ENCODE measurements at regions not wholly inside any gene's neighbourhood (a gene's known extent, or its start where the extent isn't known, plus 50 kb on each side); places are given as distances from the start of the nearest gene placed in this dataset.

GRCh38 chr2:176405477-176405876 lies 136.2 kb downstream of the MTX2 start:
- no peaks in the 10 kb centered on the region for H3K9me3 ChIP-seq (ENCODE audit: control insufficient read depth, low read length)
- no peak overlapping the region for H3K18ac ChIP-seq (ENCODE audit: low read depth in 1 of 2, low read length in 2 of 2)
- H3K14ac ChIP-seq (ENCODE audit: low read length in 2 of 2) = no peak overlapping the region
- H2BK12ac ChIP-seq (ENCODE audit: low read length in 2 of 2) = no peak overlapping the region
- H2AK5ac ChIP-seq (ENCODE audit: low read length, severe bottlenecking) = no peak overlapping the region
- no peaks in the 10 kb centered on the region for H3K79me1 ChIP-seq (replicated peaks; ENCODE audit: low read length, poor library complexity, severe bottlenecking)
- WGBS = no CpG with 5 or more reads among the region's 4 CpGs
- no peaks in the 10 kb centered on the region for H3K36me3 ChIP-seq (ENCODE audit: control insufficient read depth in 1 of 2, insufficient read depth in 2 of 2, low read depth in 1 of 2, low read length in 2 of 2)
- no peak overlapping the region for H2BK5ac ChIP-seq (ENCODE audit: low read depth, low read length, poor library complexity, severe bottlenecking)
- no peak overlapping the region for H4K8ac ChIP-seq (ENCODE audit: low read length)
- H4K91ac ChIP-seq (ENCODE audit: low read length) = no peak overlapping the region
- no peak for DNase-seq
- no peak overlapping the region for H3K4me3 ChIP-seq (ENCODE audit: insufficient read depth in 1 of 2, low read depth in 1 of 2, low read length in 2 of 2)
- H3K9ac ChIP-seq (ENCODE audit: low read length) = no peak overlapping the region
- H3K4ac ChIP-seq (ENCODE audit: low read depth in 1 of 2, low read length in 2 of 2) = no peak overlapping the region
- no peak overlapping the region for H3K4me2 ChIP-seq (ENCODE audit: low read length, poor library complexity, severe bottlenecking)
- H3K27ac ChIP-seq (ENCODE audit: low read length, poor library complexity, severe bottlenecking) = no peak overlapping the region
- H3K4me1 ChIP-seq (ENCODE audit: control insufficient read depth, insufficient read depth, low read depth, low read length) = no peaks in the 10 kb centered on the region
- no peak overlapping the region for H3K23ac ChIP-seq (ENCODE audit: low read length in 2 of 2)
- no peak overlapping the region for H2BK15ac ChIP-seq (ENCODE audit: low read depth, poor library complexity, severe bottlenecking)
- no peaks in the 10 kb centered on the region for H3K27me3 ChIP-seq (ENCODE audit: control insufficient read depth in 1 of 2, insufficient read depth in 1 of 2, low read length in 2 of 2)
- no peak overlapping the region for H2BK120ac ChIP-seq (ENCODE audit: low read depth, low read length)
- no peak overlapping the region for H2AFZ ChIP-seq (ENCODE audit: low read depth, low read length)

GRCh38 chr2:176407706-176408105 lies 138.5 kb downstream of the MTX2 start:
- no peak overlapping the region for H3K14ac ChIP-seq (ENCODE audit: low read length in 2 of 2)
- no peaks in the 10 kb centered on the region for H3K27me3 ChIP-seq (ENCODE audit: control insufficient read depth in 1 of 2, insufficient read depth in 1 of 2, low read length in 2 of 2)
- H3K79me1 ChIP-seq (replicated peaks; ENCODE audit: low read length, poor library complexity, severe bottlenecking) = no peaks in the 10 kb centered on the region
- H2AFZ ChIP-seq (ENCODE audit: low read depth, low read length) = no peak overlapping the region
- no peak overlapping the region for H2BK12ac ChIP-seq (ENCODE audit: low read length in 2 of 2)
- H2BK120ac ChIP-seq (ENCODE audit: low read depth, low read length) = no peak overlapping the region
- H3K36me3 ChIP-seq (ENCODE audit: control insufficient read depth in 1 of 2, insufficient read depth in 2 of 2, low read depth in 1 of 2, low read length in 2 of 2) = no peaks in the 10 kb centered on the region
- no peak overlapping the region for H3K27ac ChIP-seq (ENCODE audit: low read length, poor library complexity, severe bottlenecking)
- H3K18ac ChIP-seq (ENCODE audit: low read depth in 1 of 2, low read length in 2 of 2) = no peak overlapping the region
- no peaks in the 10 kb centered on the region for H3K9me3 ChIP-seq (ENCODE audit: control insufficient read depth, low read length)
- no peak overlapping the region for H4K91ac ChIP-seq (ENCODE audit: low read length)
- no peak overlapping the region for H3K23ac ChIP-seq (ENCODE audit: low read length in 2 of 2)
- H2AK5ac ChIP-seq (ENCODE audit: low read length, severe bottlenecking) = no peak overlapping the region
- no peak overlapping the region for H2BK15ac ChIP-seq (ENCODE audit: low read depth, poor library complexity, severe bottlenecking)
- H3K9ac ChIP-seq (ENCODE audit: low read length) = no peak overlapping the region
- no peak overlapping the region for H3K4me3 ChIP-seq (ENCODE audit: insufficient read depth in 1 of 2, low read depth in 1 of 2, low read length in 2 of 2)
- no peak overlapping the region for H3K4me2 ChIP-seq (ENCODE audit: low read length, poor library complexity, severe bottlenecking)
- DNase-seq = no peak
- no peak overlapping the region for H2BK5ac ChIP-seq (ENCODE audit: low read depth, low read length, poor library complexity, severe bottlenecking)
- H3K4me1 ChIP-seq (ENCODE audit: control insufficient read depth, insufficient read depth, low read depth, low read length) = no peaks in the 10 kb centered on the region
- no peak overlapping the region for H3K4ac ChIP-seq (ENCODE audit: low read depth in 1 of 2, low read length in 2 of 2)
- no peak overlapping the region for H4K8ac ChIP-seq (ENCODE audit: low read length)

- Histone ChIP-seq H2BK5ac (ENCODE audit: low read depth, low read length, poor library complexity, severe bottlenecking) (no peak overlapping the region), H2AK5ac (ENCODE audit: low read length, severe bottlenecking) (no peak overlapping the region), H3K9me3 (ENCODE audit: control insufficient read depth, low read length) (no peaks in the 10 kb centered on the region), H3K14ac (ENCODE audit: low read length in 2 of 2) (no peak overlapping the region), H4K8ac (ENCODE audit: low read length) (no peak overlapping the region), H2AFZ (ENCODE audit: low read depth, low read length) (no peak overlapping the region), H3K4me3 (ENCODE audit: insufficient read depth in 1 of 2, low read depth in 1 of 2, low read length in 2 of 2) (no peak overlapping the region), H3K27ac (ENCODE audit: low read length, poor library complexity, severe bottlenecking) (no peak overlapping the region), H3K18ac (ENCODE audit: low read depth in 1 of 2, low read length in 2 of 2) (no peak overlapping the region), H3K4ac (ENCODE audit: low read depth in 1 of 2, low read length in 2 of 2) (no peak overlapping the region), H3K27me3 (ENCODE audit: control insufficient read depth in 1 of 2, insufficient read depth in 1 of 2, low read length in 2 of 2) (no peaks in the 10 kb centered on the region), H2BK15ac (ENCODE audit: low read depth, poor library complexity, severe bottlenecking) (no peak overlapping the region), H2BK120ac (ENCODE audit: low read depth, low read length) (no peak overlapping the region), H3K23ac (ENCODE audit: low read length in 2 of 2) (no peak overlapping the region), H2BK12ac (ENCODE audit: low read length in 2 of 2) (no peak overlapping the region), H3K4me1 (ENCODE audit: control insufficient read depth, insufficient read depth, low read depth, low read length) (no peaks in the 10 kb centered on the region), H3K36me3 (ENCODE audit: control insufficient read depth in 1 of 2, insufficient read depth in 2 of 2, low read depth in 1 of 2, low read length in 2 of 2) (no peaks in the 10 kb centered on the region), H4K91ac (ENCODE audit: low read length) (no peak overlapping the region), H3K79me1 (replicated peaks; ENCODE audit: low read length, poor library complexity, severe bottlenecking) (no peaks in the 10 kb centered on the region), H3K4me2 (ENCODE audit: low read length, poor library complexity, severe bottlenecking) (no peak overlapping the region), H3K9ac (ENCODE audit: low read length) (no peak overlapping the region)
- DNase-seq = no peak
- 90% methylated on average over 2 of the region's 2 CpGs for WGBS
Measured at GRCh38 chr2:176409671-176410070, 140.4 kb downstream of the MTX2 start.

GRCh38 chr2:176412136-176412535 lies 142.9 kb downstream of the MTX2 start:
- Histone ChIP-seq H3K4me3 (ENCODE audit: insufficient read depth in 1 of 2, low read depth in 1 of 2, low read length in 2 of 2) (no peak overlapping the region), H2AFZ (ENCODE audit: low read depth, low read length) (no peak overlapping the region), H3K9me3 (ENCODE audit: control insufficient read depth, low read length) (no peaks in the 10 kb centered on the region), H2BK12ac (ENCODE audit: low read length in 2 of 2) (peak overlapping the region in 1 of 2 experiments; percentile 54), H3K18ac (ENCODE audit: low read depth in 1 of 2, low read length in 2 of 2) (no peak overlapping the region), H3K27me3 (ENCODE audit: control insufficient read depth in 1 of 2, insufficient read depth in 1 of 2, low read length in 2 of 2) (no peaks in the 10 kb centered on the region), H3K27ac (ENCODE audit: low read length, poor library complexity, severe bottlenecking) (no peak overlapping the region), H3K36me3 (ENCODE audit: control insufficient read depth in 1 of 2, insufficient read depth in 2 of 2, low read depth in 1 of 2, low read length in 2 of 2) (no peaks in the 10 kb centered on the region), H3K14ac (ENCODE audit: low read length in 2 of 2) (no peak overlapping the region), H3K4me2 (ENCODE audit: low read length, poor library complexity, severe bottlenecking) (no peak overlapping the region), H4K91ac (ENCODE audit: low read length) (no peak overlapping the region), H2BK120ac (ENCODE audit: low read depth, low read length) (no peak overlapping the region), H4K8ac (ENCODE audit: low read length) (no peak overlapping the region), H2BK5ac (ENCODE audit: low read depth, low read length, poor library complexity, severe bottlenecking) (no peak overlapping the region), H3K23ac (ENCODE audit: low read length in 2 of 2) (no peak overlapping the region), H3K4ac (ENCODE audit: low read depth in 1 of 2, low read length in 2 of 2) (no peak overlapping the region), H2BK15ac (ENCODE audit: low read depth, poor library complexity, severe bottlenecking) (no peak overlapping the region), H3K79me1 (replicated peaks; ENCODE audit: low read length, poor library complexity, severe bottlenecking) (no peaks in the 10 kb centered on the region), H3K4me1 (ENCODE audit: control insufficient read depth, insufficient read depth, low read depth, low read length) (no peaks in the 10 kb centered on the region), H3K9ac (ENCODE audit: low read length) (no peak overlapping the region), H2AK5ac (ENCODE audit: low read length, severe bottlenecking) (no peak overlapping the region)
- DNase-seq = no peak
